DMS79 treated with DMSO at 0.1 percent for 48 hours (cell line): ENCODE measurements at regions not wholly inside any gene's neighbourhood (a gene's known extent, or its start where the extent isn't known, plus 50 kb on each side); places are given as distances from the start of the nearest gene placed in this dataset.
"Not testable (repeated sequence)": the region's sequence is repeated elsewhere in the genome, so short reads cannot be mapped to it uniquely, and the experiment has no call there.

Source experiments
- DNase-seq: peaks from one replicate; lab custom pipeline; 2025; lab: John Stamatoyannopoulos, UW

DNA sequence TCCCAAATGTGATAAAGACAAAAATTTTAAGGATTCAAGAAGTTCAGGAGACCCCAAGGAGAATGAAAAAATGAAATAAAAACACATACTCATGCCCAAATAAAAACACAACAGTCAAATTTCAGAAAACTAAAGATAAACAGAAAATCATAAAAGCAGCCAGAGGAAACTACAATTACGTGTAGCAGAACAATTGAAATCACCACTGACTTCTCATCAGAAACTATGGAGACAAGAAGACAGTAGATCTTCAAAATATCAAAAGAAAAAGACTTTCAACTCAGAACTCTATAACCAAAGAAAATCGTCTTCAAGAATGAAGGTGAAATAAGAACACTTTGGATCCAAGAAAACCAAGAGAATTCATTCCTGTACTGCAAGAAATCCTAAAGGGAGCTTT lies 54.9 kb downstream of the DIO3 start:
- DNase-seq: no peak

DNA sequence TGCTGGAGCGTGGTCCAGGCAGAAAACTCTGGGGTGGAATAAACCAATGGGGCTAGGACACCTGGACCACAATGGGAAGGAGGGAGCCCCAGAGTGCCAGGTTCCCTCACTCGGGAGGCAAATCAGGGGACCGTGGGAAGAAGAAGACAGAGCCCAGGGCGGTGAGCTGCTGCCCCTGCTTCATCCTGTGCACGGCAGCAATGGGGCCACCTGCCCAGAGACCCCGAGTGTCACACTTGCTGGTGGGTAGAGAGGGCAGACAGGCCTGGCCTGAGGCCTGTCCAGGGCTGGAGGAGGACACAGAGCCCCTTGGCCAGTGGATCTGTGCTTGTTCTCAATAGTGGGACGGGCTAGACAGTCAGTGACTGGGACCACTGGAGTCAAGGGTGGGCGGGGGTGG lies 58.2 kb downstream of the DIO3 start:
- DNase-seq: no peak

DNA sequence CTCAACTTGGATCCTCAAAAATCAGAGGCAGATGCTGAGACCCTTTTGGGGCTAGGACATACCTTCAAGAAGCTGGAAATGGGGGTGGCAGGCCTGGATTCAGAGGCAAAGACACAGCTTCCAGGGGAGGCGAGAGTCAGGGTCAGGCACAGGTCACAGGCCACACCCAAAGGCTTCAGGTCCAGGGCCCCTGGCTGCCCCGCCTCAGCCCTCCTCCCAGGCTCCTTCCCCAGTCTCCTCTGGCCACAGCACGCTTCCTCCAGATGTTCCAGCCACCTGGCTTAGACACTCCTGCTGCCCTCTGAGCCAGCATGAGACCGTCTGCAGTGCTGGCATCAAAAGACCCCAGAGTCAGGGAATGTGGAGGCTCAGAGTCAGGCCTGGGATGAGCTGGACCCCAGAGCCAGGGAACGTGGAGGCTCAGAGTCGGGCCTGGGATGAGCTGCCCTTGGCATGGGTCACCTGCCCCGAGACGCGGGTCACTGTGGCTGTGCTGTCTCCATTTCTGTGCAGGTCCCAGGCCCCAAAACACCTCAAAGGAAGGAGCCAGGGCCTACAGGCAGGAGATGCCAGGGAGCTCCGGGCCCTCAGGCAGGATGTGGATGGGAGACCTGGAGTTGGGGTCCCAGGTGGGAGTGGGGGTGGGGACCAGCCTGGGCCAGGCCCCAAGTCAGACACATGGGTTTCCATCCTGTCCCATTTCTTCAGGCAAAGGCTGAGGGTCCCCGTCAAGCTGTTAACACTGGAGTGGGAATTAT lies 58.9 kb downstream of the DIO3 start:
- DNase-seq: no peak

DNA sequence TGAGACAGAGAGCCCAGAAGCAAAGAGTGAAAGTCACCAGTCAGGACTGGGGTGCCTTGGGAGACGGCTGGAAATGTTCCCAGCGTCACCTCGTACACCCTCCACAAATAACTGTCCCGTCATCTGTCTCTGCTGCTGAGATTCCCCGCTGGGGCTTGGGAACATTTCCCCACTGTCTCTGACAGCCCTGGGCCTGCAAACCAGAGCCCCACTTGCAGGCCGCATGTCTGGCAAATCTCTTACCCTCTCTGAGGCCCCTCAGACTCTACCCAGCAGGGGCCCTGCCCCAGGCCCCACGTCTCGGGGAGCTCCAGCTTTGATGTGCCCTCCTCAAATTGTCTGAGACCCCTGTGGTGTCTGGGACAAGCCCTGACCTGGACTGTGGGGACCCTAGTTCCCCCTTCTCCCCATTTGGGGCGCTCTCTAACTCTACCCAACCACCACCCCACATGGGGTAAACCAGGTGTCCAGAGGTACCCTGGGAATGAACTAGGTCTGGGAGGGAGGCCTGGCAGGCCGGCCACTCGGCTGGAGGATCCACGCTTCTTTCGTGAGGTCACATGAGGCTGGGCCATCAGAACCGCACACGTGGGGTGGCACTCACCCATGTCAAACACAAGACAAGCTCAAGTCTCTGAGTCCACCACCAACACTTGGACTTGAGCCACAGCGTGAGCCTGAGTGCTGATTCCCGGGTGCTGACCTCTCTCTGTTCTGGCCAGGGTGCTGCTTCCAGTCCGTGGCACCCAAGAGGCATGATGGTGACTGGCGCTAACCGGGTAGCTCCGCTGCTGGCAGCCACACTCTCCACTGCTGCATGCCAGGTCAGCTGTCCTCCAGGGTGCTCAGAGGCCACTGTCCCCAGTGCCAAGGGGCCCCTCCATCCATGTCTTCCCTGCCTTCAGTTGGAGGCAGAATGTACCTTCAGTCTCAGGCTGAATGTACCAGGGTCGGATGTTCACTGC lies 59.8 kb downstream of the DIO3 start:
- no peak for DNase-seq

DNA sequence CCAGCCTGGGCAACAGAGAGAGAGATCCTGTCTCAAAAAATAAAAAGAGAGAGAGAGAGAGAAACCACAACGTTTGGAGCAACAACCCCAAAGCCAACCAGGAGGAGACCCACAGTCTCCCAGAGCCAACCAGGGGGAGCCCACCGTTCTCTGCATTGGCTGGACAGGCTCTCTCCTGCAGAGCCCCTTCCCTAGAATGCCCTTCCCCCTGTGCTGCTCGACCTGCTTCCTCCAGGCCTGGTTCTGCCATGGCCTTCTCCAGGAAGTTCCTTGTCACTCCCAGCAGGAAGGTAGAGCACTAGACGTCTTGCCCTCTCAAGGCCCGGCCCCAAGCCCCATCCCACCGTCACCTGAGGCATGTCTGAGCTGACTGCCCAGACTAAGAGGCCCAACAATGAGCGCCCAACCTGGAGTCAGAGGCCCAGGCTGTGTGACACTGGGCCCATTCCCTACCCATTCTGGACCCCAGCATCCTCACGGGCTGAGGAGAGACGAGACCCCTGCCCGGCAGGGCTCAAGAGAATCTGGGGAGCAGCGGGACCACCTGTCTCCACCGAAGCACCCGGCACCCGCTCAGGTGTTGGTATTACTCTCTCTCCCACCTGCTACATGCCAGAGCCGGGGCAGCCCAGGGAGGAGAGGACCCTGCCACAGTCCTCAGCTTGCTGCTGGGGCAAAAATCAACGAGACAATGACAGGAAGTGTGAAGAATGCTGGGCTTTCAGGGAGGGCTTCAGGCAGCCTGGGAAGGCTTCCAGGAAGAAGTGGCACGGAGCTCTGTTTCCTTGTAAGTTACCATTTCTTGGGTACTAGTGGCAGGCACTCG lies 61.2 kb downstream of the DIO3 start:
- no peak for DNase-seq

DNA sequence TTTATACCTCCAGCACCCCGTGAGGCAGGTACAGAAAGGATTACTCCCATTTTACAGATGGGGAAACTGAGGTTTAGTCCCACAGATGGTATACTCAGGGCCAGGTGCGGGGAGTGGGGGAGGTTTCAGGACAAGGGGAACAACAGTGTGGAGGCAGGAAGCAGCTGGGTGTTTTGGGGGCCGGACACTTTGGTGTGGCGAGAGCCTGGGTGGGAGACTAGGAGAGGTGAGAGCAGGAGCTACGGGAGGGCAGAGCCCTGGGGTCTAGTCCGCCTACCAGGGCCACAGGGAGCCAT lies 61.7 kb downstream of the DIO3 start:
- DNase-seq: no peak

DNA sequence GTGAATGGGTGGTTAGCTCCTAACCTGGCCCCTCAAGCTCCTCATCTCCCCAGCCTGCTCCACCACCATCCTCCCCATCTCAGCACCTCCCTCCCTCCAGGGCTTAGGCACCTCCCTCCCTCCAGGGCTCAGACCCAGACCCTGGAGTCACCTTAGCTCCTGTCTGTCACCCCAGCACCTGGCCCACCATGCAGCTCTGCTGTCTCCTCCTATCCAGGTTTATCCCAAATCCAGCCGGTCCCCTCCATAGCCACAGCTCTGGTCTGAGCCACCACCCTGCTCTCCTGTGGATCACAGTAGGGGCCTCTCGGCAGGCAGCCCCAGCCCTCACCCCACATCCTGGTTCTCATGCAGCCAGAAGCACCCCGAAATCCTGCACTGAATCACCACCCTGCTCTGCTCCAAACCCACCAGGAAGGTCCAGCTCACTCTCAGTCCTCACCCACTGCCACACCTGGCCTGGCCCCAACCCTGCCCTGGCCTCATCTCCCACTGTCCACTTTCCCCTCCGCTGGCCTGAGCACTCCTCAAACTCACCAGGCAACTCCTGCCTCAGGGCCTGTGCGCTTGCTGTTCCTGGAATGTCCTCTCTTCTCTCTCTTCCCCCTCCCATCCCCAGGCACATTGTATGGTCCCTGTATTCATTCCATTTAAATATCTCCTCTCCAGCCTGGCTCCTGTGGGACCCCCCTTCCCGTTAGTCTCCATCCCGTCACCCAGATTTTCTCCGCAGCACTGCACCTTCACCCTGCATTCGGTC lies 62.6 kb downstream of the DIO3 start:
- no peak for DNase-seq

DNA sequence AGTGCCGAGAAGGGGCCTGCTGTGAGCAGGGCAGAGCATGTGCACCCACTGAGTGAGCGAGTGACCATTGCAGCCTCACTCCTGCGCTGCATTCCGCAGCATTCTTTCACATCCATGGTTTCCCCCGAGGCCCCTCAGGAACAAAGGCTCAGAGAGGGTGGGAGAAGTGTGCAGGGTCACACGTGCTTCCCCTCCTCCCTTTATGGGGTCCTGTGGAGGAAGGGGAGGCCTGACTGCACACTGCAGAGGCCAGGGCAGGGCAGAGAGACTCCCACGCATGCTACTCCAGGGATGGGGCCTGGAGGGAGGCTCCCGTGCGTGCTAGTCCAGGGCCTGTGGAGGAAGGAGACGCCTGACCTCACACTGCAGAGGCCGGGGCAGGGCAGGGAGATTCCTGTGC lies 63.2 kb downstream of the DIO3 start:
- DNase-seq: no peak

DNA sequence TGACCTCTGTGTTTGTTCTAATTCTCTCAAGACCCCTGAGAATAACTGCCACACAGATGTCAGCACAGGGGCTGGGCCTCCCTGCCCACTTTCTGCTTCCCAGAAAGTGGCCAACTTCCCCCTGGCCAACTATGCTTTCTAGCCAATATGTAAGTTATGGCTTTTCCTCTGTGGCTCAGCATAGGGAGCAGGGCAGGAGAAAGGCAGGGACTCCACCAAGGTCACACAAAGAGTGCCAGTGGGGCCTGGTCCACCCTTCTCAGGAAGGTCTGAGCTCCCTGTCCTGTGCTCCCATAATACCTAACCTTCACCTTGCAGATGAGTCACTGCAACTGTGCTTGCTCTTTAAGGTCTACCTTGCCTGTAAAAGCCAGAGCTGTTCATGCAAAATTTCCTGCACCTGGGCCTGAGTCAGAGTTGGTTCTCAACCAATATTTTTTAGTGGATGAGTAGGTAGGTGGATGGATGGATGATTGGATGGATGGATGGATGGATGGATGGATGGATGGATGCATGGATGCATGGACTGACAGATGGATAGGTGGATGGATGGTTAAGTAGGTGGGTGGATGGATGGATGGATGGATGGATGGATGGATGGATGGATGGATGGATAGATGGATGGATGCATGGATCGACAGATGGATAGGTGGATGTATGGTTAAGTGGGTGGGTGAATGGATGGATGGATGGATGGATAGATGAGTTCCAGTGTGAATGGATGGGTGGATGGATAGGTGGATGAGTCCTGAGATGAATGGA lies 64.2 kb downstream of the DIO3 start:
- DNase-seq: no peak

DNA sequence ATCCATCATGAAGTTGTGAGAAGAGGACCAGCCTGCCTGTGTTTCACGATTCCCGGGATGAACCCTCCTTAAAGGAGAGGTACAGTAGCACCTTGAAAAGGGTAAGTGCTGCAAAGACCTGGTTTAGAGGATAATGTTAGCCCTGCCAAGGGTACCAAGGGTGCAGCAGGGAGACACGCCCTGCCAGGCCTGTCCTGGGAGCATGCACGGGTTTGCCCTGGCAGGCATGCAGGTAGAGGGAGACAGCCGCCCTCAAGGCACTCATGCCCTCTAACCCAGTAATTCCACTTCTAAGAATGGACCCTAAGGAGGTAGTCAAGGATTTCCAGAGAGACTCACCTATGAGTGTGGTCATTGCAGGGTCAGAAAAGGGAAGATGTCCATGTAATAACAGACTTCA lies 65.0 kb downstream of the DIO3 start:
- no peak for DNase-seq

DNA sequence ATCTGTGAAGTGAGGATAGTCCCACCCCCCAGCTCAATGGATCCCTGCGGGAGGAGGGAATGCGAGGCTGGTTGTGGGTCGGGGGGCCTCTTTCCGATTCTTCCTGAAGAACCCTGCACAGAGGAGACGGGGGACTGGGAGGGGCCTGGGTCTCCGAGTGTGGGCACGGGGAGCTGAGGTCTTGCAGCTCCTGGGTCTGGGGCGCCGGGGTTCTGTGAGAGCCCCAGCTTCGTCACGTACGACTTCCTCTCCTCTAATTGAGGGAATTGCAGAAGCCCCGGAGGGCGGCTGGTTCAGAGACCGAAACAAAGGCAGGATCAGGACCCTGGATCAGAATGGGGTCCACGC lies 66.6 kb downstream of the DIO3 start:
- DNase-seq: no peak

DNA sequence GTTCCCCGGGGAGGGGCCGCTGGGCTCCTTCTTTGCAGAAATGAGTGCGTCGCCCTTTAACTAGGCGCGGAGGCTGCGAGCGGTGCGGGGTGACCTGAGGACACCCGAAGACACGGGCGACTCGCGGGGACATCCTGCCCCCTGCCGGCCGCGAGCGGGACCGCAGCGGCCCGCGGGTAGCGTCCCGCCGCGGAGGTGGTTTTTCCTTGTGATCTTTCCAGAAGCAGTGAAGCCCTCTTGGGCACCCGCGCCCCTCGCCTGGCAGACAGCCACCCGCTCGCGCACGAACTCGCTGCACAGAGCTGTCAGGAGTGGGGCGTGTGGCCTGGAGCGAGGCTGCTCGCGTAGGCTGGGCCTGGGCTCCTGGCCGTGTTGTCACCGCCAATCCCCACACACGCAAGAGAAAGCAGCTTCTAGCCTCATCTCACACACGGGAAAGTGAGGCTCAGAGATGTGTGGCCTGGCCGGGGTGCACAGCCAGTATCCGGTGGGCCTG lies 67.2 kb downstream of the DIO3 start:
- DNase-seq: peak; percentile 58

DNA sequence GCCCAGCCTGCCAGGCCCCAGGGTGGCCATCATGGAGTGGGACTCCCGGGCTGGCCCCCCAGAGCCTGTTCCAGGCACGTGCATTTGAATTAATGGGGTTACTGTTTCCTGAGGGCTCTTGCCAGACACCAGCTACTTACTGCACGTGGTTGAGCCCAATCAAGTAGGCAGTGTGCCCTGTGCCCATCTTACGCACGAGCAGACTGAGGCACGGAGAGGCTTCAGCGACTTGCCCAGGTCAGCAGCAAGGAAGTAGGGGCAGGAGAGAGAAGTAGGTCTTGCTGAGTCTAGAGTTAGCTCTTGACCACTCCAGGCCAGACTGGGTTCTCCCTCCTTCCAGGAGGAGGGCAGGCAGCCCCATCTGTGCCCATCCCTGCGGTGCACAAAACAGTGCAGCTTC lies 67.7 kb downstream of the DIO3 start:
- no peak for DNase-seq

DNA sequence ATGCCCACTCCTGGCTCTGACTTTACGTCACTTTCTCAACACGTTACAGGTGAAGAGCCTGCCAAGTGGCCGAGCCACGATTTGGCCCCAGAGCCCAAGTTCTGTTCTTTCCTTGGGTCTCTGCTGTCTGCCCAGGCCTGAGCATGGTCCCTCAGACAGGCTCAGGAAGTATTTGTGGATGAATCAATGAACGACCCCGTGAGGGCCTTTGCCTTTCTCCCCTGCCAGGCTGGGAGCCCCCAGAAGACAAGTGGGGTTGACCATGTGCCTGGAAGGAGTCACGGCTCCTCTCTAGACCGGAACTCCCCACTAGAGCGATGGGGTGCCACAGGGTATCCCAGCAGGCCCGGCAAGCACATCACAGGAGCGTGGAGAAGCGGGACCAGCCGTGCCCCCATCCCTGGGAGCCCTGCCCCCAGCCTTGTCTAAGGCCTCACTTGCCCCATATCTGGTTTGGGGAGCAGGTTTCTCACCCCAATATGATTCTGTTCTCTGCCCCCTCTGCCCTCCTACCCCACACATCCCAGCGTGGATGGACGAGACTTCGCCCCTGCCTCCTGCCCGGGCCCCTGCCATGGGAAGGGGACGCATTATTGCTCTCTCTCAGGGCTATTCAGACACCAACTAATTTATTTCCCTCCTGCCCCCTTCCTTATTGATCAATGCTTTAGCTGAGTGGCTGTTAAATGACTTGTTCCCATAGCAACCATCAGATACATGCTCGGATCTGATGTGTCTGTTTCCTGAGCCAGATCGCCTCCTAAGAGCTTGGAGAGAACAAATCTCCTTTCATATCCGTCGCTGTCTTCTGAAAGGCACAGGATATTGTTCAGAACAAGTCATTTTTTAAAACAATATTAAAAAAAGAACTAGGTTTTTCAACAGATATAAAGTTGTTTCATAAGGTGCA lies 69.0 kb downstream of the DIO3 start:
- DNase-seq: no peak

DNA sequence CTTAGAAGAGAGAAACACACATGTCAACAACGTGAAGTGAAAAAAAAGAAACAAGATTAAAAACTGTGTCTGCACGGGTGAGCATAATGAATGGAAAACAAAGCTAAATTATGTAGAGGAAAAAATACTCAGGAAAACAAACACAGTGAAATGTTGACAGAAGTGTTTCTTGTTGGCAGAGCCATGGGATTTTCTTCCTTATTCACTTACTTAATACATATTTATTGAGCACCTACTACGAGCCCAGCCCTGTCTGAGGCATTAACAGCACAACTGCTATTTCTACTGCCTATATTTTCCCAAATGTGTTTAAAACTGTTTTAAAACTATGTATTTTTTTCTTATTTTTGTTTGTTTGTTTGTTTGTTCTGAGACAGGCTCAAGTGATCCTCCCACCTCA lies 69.9 kb downstream of the DIO3 start:
- DNase-seq: no peak

DNA sequence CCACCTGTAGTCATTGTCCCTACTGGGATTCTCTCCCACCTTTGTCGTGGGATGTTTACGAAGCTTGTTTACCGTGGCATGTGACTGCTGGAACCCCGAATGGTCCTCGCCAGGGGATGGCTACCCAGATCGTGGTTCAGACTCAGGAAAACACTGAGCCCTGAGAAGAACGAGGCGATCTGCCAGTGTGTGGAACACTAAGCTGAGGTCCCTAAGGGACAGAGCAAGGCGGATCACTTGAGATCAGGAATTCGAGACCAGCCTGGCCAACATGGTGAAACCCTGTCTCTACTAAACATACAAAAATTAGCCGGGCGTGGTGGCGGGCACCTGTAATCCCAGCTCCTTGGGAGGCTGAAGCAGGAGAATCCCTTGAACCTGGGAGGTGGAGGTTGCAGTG lies 70.7 kb downstream of the DIO3 start:
- DNase-seq: not testable (repeated sequence)

DNA sequence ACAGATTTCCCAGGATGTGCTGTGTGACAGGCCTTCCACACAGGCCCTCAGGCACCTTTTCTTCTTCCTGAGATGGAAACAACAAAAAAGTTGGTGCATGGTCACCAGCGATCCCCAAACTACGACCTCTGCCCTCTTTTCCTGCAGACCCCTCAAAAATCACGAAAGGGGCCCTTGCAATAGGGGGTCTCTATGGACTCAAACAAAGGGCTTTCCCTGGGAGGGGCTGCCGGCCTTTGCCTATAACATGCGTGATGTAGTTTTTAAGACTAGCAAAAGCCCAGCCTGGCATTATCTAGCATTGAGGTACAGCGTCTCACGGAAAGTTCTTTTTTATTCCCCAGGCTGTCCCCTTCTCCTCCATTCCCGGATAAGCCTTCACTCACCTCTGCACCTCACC lies 71.2 kb downstream of the DIO3 start:
- no peak for DNase-seq

DNA sequence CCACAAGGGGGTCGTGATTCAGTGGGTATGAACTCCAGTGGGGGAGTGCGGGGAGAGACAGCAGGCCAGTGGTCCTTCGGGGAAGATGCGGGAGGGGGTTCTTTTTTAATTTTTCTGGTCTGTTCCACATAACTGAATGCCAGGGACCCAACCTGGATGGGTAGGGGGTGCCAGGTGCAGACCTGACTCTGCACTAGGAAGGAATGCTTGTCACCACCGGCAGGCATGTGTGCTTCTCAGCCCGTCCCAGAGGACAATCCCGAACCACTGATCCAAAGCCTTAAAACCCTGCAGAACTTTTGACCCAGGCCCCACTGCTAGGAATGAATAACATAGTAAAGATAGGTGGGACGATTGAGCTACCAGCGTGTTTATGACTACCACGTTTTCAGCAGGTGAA lies 72.0 kb downstream of the DIO3 start:
- no peak for DNase-seq

DNA sequence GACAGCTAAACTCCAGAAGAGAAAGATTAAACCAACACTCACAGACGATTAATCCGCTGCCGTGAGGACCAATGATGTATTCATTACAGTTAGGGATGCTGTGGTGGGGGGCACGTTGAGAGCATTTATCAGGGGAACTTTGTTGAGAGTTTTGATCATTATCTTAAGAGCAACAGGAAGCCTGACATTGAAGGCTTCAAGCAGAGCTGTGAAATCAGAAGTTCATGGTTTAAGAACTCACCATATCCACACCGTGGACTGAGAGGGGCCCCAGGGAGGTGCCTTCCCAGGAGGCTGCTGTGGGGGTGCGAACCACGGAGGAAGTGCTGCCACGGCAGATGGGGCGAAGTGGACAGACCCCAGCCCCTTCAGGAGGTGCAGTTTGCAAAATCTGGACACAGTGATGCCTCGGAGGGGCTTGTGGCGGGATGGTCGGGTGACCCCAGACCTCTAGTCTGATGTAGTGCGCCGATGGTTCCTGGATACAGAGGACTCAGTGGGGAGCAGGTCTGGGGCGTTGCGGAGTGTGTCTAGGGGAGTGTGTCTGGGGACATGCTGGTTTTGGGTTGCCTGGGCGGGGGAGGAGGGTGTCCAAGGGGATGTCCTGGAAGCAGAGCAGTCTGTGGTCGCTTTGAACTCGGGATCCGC lies 73.0 kb downstream of the DIO3 start:
- DNase-seq: no peak
